ENCODE measurements at regions not wholly inside any gene's neighbourhood (a gene's known extent, or its start where the extent isn't known, plus 50 kb on each side); places are given as distances from the start of the nearest gene placed in this dataset.

DNA sequence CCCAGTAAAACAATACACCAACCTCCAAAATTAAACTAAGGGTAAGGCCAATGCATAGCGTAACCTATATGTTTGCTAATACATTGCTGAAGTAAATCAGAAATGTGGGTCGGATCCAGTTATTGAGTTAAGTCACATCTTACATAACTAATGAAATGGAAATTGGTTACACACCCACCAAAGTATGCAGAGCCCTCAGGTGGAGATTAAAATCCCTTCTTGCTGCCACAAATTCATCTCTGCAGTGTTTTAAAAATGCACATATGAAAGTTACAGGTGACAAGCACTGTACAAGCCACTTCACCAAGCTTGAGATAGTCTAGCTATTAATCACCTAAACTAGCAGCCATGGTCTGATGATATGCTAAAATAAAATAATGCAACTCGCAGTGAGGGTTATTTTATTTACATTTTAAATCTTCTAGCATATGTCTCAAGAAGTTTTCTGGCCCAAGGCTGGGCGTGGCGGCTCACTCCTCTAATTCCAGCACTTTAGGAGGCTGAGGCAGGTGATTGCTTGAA lies 130.6 kb downstream of the AQP9 start:
- 74 to 94% (median 82%) methylated on average over 5 of the region's 5 CpGs for WGBS, 3 donors
- no peak overlapping the region for H3K27ac ChIP-seq (ENCODE audit: low read depth, low read length)

DNA sequence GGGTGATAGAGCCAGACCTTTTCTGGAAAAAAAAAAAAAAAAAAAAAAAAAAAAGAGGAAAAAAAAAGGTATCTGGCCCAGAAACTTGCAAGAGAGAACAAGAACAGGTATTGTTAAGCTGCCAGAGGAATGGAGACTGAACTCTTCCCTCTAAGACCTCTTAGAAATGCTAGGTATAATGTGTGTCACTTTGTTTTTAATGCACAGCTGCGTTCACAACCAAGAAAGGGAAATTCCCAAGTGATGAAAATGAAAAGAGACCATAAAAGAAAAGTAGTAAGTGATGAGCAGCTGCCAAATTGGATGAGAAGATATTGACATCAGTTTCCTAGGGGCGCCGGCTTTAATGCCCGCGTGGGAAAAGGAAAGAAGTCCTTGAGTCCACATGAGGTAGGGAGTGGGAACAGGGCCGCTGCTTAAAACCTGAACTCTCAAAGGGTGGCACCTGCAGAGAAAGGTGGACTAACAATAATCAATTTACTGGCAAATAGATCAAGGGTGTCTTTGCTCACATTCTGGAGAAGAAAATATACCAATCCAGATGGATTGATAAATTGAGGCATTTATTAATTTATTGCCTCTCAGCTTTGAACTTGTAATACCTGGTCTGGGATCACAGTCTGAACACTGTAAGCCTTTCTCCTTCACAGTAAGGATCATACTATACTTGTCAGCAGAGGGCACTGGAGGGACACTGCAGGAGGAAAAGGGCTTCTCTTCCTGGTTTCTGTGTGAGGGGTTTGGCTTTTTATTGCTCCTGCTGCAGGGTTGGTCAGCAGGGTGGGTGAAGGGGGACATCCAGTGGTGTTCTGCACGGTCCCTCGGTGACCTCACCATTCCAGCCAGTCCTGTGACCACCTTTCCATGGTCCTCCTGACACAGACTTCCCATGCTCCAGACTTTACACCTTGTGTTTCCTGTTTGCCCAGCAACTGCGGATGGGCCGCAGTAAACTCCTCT lies 131.6 kb downstream of the AQP9 start:
- no peak overlapping the region for H3K27ac ChIP-seq (ENCODE audit: low read depth, low read length)
- 49 to 62% (median 50%) methylated on average over 10 of the region's 10 CpGs for whole genome bisulfite sequencing, 3 donors

DNA sequence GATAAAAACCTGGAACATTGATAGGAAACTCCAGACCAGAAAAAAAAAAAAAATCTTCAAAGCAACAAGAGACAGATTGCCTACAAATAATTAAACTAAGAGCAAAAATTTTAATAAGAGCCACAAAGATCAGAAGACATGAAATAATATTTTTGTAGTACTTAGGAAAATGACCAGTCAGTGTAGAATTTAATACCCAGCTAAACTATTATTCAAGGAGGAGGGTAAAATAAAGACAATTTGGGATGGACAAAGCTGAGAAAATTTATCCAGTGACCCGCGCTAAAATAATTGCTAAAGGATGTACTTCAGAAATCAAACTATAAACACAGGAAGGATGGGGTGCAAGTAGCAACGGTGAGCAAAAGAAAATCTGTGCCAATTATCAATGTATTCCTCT lies 133.2 kb downstream of the AQP9 start:
- 87 to 96% (median 90%) methylated on average over 3 of the region's 3 CpGs for WGBS, 3 donors
- no peak overlapping the region for H3K27ac ChIP-seq (ENCODE audit: low read depth, low read length)

DNA sequence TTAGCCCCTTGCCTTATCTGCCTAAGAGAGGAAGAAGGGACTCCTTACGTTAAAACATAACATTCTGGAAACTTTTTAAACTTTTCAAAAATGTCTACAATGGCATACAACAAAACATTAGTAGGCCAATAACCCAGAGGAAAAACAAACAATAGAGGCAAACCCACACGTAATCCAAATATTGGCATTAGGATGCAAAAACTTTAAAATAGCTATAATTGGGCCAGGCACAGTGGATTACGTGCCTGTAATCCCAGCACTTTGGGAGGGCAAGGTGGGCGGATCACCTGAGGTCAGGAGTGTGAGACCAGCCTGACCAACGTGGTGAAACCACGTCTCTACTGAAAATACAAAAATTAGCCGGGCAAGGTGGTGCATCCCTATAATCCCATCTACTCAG lies 134.9 kb downstream of the AQP9 start:
- no peak overlapping the region for H3K27ac ChIP-seq (ENCODE audit: low read depth, low read length)
- WGBS, 3 donors, result 84 to 95% (median 93%) methylated on average over 7 of the region's 7 CpGs

DNA sequence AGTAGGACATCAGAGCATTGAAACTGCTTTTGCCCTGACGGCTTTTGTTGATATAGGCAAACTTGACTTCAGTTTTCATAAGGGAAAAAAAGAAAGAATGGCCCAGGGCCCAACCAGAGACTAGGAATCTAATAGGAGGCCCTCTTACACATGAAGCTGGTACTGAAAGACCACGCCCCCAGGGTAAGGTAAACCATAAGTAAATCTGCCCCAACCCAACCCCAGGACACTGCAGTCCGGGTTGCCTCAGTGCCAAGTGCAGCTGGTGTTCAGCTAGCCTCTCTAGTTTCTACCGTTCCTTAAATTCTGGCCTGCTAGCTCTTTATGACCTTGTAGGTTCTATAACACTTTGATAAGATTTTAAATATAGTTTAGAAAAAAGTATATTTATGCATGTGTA lies 136.7 kb downstream of the AQP9 start:
- WGBS, 3 donors, result 48 to 81% (median 64%) methylated on average over 4 of the region's 4 CpGs
- no peak overlapping the region for H3K27ac ChIP-seq (ENCODE audit: low read depth, low read length)

DNA sequence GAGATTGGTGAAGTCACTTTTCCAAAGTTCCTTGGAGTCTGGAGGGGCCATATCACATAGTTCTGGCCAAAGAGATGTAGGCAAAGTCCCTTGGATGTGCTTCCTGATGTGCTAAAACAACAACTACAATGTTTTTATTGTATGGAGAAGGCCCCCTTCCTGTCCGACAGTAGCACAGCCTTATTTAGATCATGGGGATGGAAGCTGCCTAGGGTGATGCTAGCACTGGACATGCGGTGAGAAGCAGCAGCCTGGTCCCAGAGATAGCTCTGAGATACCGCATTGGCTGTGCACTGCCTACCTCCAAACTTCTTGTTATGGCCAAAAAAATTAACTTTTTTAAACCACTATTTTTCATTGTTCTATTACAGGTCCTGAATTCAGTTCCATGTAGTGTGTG lies 137.6 kb downstream of the AQP9 start:
- WGBS, 3 donors, result 97 to 99% (median 97%) methylated on average over 3 of the region's 3 CpGs

DNA sequence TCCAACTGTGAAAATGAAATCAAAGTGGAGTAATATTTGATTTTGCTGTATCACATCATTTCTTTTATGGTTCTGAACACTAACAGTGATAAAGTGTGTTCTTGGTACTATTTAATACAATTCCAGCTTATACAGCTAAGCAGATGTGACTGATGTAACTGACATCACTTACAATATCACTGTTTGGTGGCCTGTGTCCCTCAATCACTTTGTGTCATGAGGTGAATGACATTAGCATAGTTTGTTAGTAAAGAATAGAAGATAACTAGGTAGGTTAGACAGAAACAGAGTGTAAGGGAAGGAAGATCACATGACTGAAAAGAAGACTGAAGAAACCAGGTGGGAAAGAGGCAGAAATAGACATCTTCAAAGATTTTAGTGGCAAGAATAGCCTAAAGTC lies 138.7 kb downstream of the AQP9 start:
- H3K27ac ChIP-seq (ENCODE audit: low read depth, low read length), result no peak overlapping the region

More for the DNA sequence above, 137.6 kb downstream of the AQP9 start:
- no peak overlapping the region for H3K27ac ChIP-seq (ENCODE audit: low read depth, low read length)

DNA sequence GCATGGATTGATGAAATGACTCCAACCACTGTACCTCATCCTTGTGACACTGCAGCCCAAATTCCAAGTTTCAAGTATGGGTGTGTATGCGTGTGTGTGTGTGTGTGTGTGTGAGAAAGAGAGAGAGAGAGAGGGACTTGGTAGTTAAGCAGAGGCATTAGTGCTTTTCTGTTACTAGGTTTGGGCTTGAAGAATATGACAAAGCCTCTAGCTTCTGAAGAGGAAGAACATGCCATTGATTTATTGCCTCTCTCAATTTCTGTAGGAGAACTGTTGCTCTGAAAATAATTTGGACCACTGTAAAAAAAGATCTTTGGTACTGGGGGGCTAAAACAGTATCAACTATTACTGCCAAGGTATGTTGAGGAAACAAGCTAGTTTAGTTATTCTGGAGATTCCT lies 139.2 kb downstream of the AQP9 start:
- H3K27ac ChIP-seq (ENCODE audit: low read depth, low read length), result no peak overlapping the region
- whole genome bisulfite sequencing, 3 donors, result 63 to 71% (median 65%) methylated on average over 1 of the region's 1 CpG

DNA sequence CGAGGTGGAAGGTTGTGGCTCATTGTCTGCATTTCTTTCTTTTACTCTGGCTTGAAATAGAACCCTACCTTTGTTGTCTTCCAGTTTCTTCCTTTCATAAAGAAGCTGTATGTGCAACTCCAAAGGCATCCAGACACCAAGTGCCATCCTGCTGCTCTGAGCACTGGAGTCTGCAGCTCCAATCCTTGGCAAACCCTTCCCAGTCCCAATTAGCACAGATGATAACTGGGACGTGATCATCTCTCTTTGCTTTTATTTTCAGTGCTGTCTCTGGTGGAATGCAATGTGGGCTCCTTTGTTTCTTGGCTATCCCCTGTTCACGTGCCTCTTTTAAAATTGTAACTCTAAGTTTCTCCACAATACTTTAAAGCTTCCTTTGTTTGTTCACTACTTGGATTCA lies 140.9 kb downstream of the AQP9 start:
- 54 to 83% (median 81%) methylated on average over 3 of the region's 3 CpGs for WGBS, 3 donors
- no peak overlapping the region for H3K27ac ChIP-seq (ENCODE audit: low read depth, low read length)

DNA sequence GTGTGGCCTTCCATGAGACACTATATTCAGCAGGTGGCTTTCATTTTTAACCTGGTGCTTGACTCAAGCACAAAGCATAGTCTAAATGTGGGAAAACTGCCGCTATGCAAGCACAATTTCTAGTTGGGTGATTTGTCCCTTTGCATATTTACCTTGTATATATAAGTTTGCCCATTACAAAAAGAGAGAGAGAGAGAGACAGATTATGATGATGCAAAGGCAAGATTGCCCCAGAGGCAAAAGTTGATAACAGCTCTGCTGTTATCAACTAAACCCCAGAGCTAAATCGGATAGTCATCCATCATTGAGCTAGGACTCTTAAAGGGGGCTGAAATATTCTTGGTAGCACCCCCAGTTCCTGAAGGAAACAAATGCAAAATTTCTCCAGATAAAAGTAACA lies 141.5 kb downstream of the AQP9 start:
- H3K27ac ChIP-seq (ENCODE audit: low read depth, low read length), result no peak overlapping the region
- 72 to 90% (median 81%) methylated on average over 2 of the region's 2 CpGs for WGBS, 3 donors

DNA sequence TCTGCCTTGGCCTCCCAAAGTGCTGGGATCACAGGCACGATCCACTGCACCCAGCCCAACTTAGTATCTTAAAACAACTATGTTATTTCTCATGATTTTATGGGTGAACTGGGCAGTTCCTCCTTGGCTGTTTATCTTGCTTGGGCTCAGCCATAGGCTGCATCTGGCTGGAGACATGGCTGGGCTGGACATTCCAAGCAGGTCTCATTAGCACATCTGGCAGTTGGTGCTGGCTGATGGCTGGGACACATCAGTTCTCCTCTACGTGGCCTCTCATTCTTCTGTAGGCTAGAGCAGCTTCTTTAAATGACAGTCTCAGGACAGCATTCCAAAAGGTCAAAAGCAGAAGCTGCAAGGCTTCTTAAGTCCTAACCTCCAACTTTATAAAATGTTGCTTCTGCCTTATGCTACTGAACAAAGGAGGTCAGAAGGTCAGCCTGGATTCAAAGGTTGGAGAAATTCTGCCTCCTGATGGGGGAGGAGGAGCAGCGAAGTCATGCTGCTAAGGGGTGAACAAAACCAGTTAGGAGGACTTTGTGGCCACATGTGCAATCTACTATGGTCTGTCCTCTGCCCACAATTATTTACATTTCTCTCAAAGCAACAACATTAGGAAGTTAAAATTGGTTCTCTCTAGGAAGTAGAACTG lies 144.0 kb downstream of the AQP9 start:
- 79 to 86% (median 81%) methylated on average over 3 of the region's 3 CpGs for WGBS, 3 donors

DNA sequence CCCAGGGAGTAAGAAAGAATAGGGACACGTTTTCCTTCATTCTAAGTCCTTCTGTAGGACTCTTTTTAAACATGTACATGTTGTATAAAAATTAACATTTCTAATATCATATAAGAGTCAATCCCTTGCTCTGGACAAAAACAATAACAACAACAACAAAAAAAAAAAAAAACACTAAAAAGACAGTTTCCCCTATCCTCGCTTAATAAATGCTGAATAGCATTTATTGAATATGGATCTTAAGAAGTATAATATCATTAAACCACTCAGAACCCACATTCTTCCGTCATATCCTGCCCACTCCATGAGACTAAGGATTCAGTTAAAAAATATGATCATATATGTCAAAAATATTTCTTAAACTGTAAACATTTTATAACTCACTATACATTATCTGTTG lies 145.1 kb downstream of the AQP9 start:
- H3K27ac ChIP-seq (ENCODE audit: low read depth, low read length), result no peak overlapping the region
- WGBS, 3 donors, result 86 to 94% (median 90%) methylated on average over 3 of the region's 3 CpGs

More for the DNA sequence above, 144.0 kb downstream of the AQP9 start:
- H3K27ac ChIP-seq (ENCODE audit: low read depth, low read length), result no peak overlapping the region

DNA sequence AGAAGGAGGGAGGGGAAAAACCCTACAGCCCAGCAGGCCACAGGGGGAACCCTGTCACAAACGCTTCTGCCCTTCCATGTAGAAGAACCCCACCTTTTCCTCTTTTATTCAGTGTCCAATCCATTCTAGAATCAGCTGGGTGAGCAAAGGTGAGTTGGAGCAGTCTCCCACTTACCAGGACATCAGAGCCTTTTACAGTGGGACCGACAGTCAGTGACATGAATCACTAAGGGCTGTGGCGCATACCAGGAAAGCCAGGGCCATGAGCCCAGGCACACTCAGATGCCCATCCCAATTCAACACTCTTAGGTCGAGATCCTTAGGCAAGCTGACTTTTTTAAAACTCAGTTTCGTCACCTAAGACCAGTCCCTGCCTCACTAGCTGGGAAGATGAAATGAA lies 146.1 kb downstream of the AQP9 start:
- 90 to 97% (median 93%) methylated on average over 5 of the region's 5 CpGs for WGBS, 3 donors
- no peak overlapping the region for H3K27ac ChIP-seq (ENCODE audit: low read depth, low read length)

DNA sequence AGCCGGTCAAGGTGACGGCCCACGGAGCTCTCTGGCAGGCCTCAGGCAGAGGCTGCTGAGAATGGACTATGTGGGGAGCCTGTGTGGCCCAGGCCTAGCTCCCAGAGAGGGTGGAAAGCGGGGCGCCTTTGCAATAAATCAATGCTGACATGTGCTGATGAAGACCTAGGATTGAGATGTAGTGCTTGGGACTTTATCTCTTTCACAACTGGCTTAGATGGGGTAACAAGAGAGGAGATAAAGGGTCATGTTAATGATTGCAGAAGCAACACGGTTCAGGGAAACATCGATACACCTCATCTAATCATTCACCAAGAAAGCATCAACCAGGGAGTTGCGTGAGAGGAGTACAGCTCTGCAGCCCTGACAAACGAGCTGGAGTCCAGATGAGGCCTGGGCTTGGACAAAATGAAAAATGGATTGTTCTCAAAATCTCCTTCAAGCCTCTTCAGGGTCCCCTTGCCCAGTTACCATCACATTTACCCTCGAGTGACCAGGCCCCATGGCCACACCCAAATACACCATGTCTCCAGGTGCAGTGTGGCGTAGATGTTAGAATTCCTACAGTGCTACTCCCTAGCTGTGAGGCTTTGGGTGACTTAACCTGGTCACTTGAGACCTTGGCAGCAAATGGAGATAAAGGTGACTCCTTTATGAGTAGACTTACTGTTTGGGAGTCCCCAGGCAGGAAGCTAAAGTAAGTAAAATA lies 146.4 kb upstream of the LIPC start:
- 67 to 94% (median 79%) methylated on average over 11 of the region's 11 CpGs for WGBS, 3 donors
- H3K27ac ChIP-seq (ENCODE audit: low read depth, low read length), result no peak overlapping the region

DNA sequence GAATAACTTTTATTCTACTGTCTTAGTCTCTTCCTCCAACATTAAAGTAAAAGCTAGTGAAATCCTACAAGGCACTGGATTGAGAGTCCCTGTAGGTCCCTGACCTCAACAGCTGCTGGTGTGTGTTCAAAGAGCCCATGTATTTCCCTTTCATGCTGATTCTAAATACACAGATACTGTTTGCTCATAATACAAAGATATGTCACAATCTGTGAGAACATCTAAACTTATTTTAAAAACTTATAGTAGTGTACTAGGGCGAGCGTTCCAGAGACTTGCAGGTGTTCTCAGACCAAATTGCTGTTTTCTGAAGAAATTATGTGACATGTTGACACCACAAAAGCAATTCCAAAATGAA lies 145.9 kb upstream of the LIPC start:
- WGBS, 3 donors, result 86 to 98% (median 91%) methylated on average over 2 of the region's 2 CpGs
- no peak overlapping the region for H3K27ac ChIP-seq (ENCODE audit: low read depth, low read length)

DNA sequence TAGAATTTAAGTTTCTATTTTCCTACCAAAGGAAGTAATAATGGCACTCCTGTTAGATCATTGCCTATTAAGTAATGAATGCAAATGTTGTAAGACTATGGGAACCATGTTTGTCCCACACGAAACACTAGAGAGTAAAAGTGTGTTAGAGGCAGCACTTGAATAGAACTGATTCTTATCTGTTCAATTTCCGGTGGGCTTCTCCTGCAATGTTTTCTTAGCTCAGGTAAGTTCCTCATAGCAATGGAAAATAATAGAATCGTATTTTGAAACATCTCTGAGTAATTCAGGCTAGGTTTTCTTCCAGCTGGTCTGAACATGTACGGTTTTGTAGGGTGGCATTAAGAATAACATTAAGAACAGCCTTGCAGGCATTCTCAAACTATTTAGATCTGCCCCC lies 145.3 kb upstream of the LIPC start:
- 68 to 81% (median 78%) methylated on average over 4 of the region's 4 CpGs for WGBS, 3 donors
- no peak overlapping the region for H3K27ac ChIP-seq (ENCODE audit: low read depth, low read length)

DNA sequence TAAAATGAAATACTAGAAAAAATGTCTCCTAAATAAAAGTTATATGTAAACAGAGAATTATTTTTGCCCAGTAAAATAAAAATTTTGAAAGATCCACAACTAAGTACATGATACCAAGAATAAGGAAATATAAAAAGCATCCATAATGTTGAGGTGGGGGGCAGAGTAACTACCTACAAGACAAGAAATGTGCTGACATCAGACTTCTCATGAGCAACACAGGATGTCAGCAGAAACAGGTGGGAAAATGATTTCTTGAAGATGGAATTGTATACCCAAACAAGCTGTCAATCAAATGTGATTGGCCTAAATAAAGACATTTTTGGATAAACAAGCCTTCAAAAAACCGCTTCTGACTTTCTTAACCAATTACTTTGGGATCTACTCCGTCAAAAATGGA lies 143.9 kb upstream of the LIPC start:
- H3K27ac ChIP-seq (ENCODE audit: low read depth, low read length), result no peak overlapping the region

DNA sequence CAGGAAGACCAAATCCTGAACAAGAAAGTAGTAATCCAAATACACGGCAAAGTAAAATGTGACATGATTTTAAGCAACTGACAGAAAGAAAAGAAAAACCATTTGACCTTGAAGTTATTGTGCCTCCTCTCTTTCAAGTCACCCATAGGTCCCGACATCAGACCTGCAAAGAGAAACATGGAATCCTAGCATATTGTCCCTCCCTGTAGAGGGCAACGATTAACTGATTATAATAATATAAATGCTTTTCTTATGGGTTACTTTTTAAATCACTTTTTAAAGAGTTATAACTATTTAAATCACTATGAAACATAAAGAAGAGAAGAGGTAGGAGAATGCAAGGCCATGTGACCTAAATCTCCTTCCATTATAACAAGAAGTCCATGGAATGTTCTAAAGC lies 143.2 kb upstream of the LIPC start:
- H3K27ac ChIP-seq (ENCODE audit: low read depth, low read length), result no peak overlapping the region
- 83 to 85% (median 85%) methylated on average over 3 of the region's 3 CpGs for WGBS, 3 donors

More for the DNA sequence above, 143.9 kb upstream of the LIPC start:
- WGBS, 3 donors, result 94 to 99% (median 94%) methylated on average over 2 of the region's 2 CpGs

DNA sequence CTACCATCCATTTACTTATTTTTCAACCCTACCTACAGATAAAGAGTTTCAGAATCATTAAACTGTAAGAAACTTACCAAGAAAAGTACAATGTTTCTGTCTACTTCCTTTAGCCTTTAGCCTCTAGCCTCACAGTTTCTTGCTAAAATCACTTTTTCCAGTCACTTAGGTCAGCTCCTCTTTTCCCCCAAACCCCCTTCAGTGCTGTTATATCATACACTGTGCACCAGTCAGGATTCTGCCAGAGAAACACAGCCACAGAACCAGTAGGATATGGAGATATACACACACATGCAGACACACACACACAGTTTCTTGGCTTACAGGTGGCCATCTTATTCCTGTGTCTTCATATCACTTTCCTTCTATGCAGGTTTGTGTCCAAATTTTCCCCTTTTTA lies 139.9 kb upstream of the LIPC start:
- no peak overlapping the region for H3K27ac ChIP-seq (ENCODE audit: low read depth, low read length)

All from adipose tissue (tissue), 3 donors.